HG03108 (cell line): ENCODE measurements at regions not wholly inside any gene's neighbourhood (a gene's known extent, or its start where the extent isn't known, plus 50 kb on each side); places are given as distances from the start of the nearest gene placed in this dataset.
A peak's percentile ranks its signal among the peaks of the same experiment; 100 is the strongest.

Experiments used
- ATAC-seq: cut with Tn5 transposase; IDR thresholded peaks from one replicate; pipeline ENCODE4 v1.9.1; 2021; ENCODE audit warnings: moderate library complexity; ENCODE audit not compliant: unreplicated experiment

GRCh38 chr10:117427356-117427755 is 52.1 kb upstream of the PDZD8 start:
- no peak for ATAC-seq

GRCh38 chr10:117425974-117426566 is 50.8 kb upstream of the PDZD8 start:
- ATAC-seq = peak; percentile 85

DNA sequence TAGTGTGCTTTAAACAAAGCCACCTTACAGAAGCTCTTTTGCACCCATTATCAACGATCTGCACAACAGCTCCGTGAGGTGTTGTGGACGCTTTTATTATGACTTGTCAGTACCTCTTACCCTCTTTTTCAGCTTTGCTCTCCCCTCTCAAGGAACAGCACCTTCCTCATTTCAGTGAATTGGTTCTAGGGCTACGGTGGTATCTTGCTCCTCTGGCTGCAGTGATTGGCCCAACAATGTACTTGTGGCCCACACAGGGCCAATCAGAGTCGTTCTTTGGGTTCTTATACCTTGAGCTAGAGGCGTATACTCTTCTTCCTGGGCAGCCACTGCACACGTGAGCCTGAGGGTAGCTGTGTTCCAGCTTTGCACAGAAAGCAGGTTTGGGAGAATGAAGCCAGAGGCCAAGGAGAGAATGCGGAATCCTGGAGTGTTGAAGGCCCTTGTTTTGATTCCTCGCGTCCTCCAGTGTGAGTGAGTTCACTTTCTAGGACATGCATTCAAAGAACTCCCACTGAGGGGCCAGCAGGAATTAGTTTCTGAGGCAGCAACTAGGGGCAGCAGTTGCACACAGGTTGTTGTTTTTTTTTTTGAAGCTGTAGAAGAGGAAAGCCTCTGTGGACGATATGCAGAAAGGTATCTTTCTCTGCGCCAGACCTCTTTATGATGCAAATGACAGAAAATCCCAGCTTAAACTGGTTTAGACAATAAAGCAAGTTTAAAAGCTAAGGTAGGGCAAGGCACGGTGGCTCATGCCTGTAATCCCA is 49.8 kb upstream of the PDZD8 start:
- ATAC-seq = no peak
